AG09309 (cell line): ENCODE measurements at regions not wholly inside any gene's neighbourhood (a gene's known extent, or its start where the extent isn't known, plus 50 kb on each side); places are given as distances from the start of the nearest gene placed in this dataset.
A peak's percentile ranks its signal among the peaks of the same experiment; 100 is the strongest.

Experiments used
- DNase-seq: peaks from one replicate; pipeline ENCODE4 v3.0.0-alpha.2; 2010; ENCODE audit warnings: low read depth
- H3K4me3 ChIP-seq: 2 replicates; pipeline ENCODE4 v1.5.1; 2011; ENCODE audit warnings: mild to moderate bottlenecking, low read depth, low read length, moderate library complexity; ENCODE audit not compliant: control insufficient read depth
- CTCF ChIP-seq: IDR thresholded peaks from 2 replicates; pipeline ENCODE4 v1.5.1; 2011; ENCODE audit warnings: mild to moderate bottlenecking, low read depth, low read length, inconsistent platforms; ENCODE audit not compliant: insufficient read depth, control insufficient read depth; ENCODE audit errors: missing control alignments

- peak; percentile 56 for DNase-seq
- peak overlapping the region; percentile 44 for H3K4me3 ChIP-seq
- TF ChIP-seq CTCF = no peak
These were observed 198.7 kb upstream of the DCN start for GRCh38 chr12:91381309-91381804.

GRCh38 chr12:91380631-91381030, 198.0 kb upstream of the DCN start:
- no peak for DNase-seq
- TF ChIP-seq CTCF = no peak
- H3K4me3 ChIP-seq = no peak overlapping the region

- TF ChIP-seq CTCF = no peak
- no peak overlapping the region for H3K4me3 ChIP-seq
- no peak for DNase-seq
These were observed 196.6 kb upstream of the DCN start for GRCh38 chr12:91379051-91379775.

- DNase-seq = peak; percentile 41
- H3K4me3 ChIP-seq = no peak overlapping the region
- no peak for TF ChIP-seq CTCF
These were observed 194.8 kb upstream of the DCN start for GRCh38 chr12:91377436-91377835.

GRCh38 chr12:91373086-91373485, 190.5 kb upstream of the DCN start:
- no peak for TF ChIP-seq CTCF
- no peak overlapping the region for H3K4me3 ChIP-seq
- DNase-seq = no peak

- DNase-seq = no peak
- no peak overlapping the region for H3K4me3 ChIP-seq
- TF ChIP-seq CTCF = no peak
These were observed 187.7 kb upstream of the DCN start for GRCh38 chr12:91370086-91370868.
